ENCODE measurements at regions not wholly inside any gene's neighbourhood (a gene's known extent, or its start where the extent isn't known, plus 50 kb on each side); places are given as distances from the start of the nearest gene placed in this dataset.

DNA sequence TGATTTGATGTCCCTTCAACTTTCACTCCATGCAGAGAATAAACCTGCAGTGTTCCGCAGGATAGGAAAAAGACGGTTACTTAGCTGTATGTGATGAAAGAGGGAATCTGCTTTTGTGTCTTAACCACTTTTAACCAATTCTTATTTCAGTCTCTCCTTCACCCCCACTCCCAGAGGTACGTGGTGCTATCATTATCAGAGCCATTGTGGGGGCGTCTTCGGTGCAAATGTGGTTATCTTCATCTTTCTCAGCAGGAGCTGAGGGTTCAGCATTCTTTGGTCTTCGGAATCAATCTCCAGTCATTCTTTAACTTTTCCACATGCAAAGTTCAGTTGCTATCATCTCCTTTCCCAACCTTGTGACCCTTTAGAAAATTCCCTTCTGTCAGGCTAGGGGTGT is 219.9 kb upstream of the LYZL1 start:
- TF ChIP-seq, protein P1, sequence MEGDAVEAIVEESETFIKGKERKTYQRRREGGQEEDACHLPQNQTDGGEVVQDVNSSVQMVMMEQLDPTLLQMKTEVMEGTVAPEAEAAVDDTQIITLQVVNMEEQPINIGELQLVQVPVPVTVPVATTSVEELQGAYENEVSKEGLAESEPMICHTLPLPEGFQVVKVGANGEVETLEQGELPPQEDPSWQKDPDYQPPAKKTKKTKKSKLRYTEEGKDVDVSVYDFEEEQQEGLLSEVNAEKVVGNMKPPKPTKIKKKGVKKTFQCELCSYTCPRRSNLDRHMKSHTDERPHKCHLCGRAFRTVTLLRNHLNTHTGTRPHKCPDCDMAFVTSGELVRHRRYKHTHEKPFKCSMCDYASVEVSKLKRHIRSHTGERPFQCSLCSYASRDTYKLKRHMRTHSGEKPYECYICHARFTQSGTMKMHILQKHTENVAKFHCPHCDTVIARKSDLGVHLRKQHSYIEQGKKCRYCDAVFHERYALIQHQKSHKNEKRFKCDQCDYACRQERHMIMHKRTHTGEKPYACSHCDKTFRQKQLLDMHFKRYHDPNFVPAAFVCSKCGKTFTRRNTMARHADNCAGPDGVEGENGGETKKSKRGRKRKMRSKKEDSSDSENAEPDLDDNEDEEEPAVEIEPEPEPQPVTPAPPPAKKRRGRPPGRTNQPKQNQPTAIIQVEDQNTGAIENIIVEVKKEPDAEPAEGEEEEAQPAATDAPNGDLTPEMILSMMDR (conservative IDR thresholded peaks at IDR 0.05; ENCODE audit: low read depth) = no peak
- CTCF ChIA-PET = interaction anchor here (0.6 kb wide), 1 partner anchor 320 kb away, joined by 4 read pairs; no protein-coding TSS in a partner anchor
- no peak overlapping the region for H3K27ac ChIP-seq
- no peak for DNase-seq (ENCODE audit: low spot score)
- POLR2A ChIA-PET (ENCODE audit: low non-redundant PET) = no interaction called here

DNA sequence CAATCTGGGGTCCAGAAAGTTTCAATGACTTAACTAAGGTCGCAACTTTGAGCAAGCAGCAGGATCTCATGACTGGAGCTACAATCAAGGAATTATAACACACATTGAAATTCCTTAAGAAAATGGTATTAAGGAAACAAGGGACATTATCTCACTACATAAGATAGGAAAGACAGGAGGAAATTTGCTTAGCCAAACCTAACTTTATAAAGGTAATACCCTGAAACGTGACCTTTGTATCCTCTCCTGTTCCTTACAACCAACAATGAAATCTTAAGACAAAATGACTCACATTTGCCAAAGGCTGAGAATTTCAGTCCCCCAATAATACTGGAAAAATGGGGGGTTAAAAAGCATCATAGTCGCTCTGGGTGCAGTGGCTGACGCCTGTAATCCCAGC is 218.9 kb upstream of the LYZL1 start:
- TF ChIP-seq, protein P1 (conservative IDR thresholded peaks at IDR 0.05; ENCODE audit: low read depth) = no peak
- POLR2A ChIA-PET (ENCODE audit: low non-redundant PET) = no interaction called here
- no peak for DNase-seq (ENCODE audit: low spot score)
- H3K27ac ChIP-seq = no peak overlapping the region
- CTCF ChIA-PET = no interaction called here

DNA sequence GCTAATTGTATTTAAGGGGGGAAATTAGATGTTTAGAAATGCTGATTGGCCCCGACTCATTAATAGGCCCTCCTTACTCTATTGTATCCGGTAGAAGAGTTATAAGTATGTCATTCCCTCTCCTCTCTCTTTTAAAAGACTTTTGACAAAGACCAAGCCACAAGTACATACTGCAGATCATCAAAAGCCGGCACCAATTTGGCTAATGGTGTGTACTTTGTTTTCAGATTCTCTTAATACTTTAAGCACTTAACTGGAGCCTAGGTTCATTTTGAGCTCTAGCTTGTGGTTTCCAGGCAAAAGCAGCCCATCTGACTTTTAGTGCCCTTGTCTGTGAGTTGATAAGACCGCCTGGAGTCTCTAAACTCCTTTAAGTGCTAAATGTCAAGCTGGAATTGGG is 210.0 kb upstream of the LYZL1 start:
- TF ChIP-seq, protein P1 (conservative IDR thresholded peaks at IDR 0.05; ENCODE audit: low read depth) = no peak
- no peak overlapping the region for H3K27ac ChIP-seq
- POLR2A ChIA-PET (ENCODE audit: low non-redundant PET) = no interaction called here
- CTCF ChIA-PET = no interaction called here
- DNase-seq (ENCODE audit: low spot score) = no peak

DNA sequence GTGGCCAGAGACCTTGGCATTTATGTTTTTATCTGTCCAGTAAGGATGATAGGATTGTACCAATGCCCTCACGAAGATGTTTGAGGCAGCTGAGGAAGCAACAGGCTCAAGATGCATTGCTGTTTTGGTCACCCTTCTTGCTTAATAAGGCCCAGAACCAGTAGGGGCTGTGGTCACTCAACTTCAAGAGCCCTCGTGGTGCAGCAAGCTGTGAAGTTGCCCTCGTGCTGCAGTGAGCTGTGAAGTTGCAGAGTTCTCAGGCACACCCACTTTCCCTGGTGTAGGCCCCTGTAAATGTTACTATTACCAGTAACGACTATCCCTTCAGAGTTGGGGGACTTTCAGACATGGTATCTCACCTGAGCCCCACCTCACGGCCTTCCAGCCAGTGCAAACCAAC is 207.6 kb upstream of the LYZL1 start:
- ChIA-PET CTCF (no interaction called here), POLR2A (ENCODE audit: low non-redundant PET) (no interaction called here)
- DNase-seq (ENCODE audit: low spot score) = no peak
- H3K27ac ChIP-seq = no peak overlapping the region
- TF ChIP-seq, protein P1 (conservative IDR thresholded peaks at IDR 0.05; ENCODE audit: low read depth) = no peak

DNA sequence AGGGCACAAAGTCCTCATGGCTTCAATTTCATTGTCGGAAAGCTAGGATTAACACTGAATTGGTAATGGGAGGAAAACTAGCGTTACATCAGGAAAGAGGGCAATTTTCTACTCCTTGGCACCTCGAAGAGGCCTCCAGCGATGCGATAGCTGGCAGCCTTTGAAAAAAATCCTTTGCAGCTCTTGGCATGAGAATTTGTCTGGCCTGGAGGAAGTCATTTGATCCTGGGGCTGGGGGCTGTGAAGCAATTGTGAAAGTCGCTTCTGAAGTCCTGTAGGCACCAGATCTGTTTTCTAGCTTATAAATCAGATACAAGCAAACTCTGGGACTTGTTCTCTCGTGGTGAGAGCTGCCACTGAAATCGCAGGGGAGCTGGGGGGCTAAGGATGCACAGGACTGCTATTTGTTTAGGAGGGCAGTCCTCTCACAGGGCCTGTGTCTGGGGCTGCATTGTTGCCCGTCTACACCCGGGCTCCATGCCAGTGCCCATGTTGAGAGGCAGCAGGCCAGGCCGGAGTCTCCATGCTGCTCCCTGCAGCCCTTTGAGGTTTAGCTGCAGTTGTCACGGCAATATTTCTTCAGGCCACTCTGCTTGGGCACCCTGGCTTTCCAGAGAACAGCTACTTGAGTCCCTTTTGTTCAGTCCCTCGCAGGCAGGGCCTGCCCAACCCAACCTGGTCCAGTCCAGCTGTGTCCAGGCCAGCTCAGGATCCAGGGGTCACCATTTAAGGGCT is 206.8 kb upstream of the LYZL1 start:
- TF ChIP-seq, protein P1 (conservative IDR thresholded peaks at IDR 0.05; ENCODE audit: low read depth) = no peak
- CTCF ChIA-PET = interaction anchor here (0.7 kb wide), 1 partner anchor 121 kb away, joined by 3 read pairs; no protein-coding TSS in a partner anchor

DNA sequence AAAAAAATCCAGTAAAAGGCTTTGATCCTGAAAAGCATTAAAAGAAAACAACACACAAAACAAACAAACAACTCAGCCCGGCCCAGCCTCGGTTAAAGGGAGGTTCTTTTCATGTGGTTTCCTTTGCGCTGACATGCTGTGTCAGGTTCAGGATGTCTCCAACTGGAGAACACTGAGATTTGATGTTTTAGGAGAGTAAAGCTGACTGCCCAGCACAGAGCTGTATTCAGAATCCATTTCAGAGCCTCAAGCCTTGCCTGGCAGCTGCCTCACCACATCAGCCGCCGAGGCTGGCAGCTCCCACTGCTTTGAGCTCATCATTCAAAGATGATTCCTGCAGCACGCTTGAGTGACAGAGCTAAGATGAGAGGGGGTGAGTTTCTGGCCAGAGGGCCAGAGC is 205.8 kb upstream of the LYZL1 start:
- TF ChIP-seq, protein P1 (conservative IDR thresholded peaks at IDR 0.05; ENCODE audit: low read depth) = no peak
- no peak for DNase-seq (ENCODE audit: low spot score)
- no peak overlapping the region for H3K27ac ChIP-seq
- ChIA-PET POLR2A (ENCODE audit: low non-redundant PET) (no interaction called here), CTCF (no interaction called here)

More for the DNA sequence above, 206.8 kb upstream of the LYZL1 start:
- DNase-seq (ENCODE audit: low spot score) = no peak
- POLR2A ChIA-PET (ENCODE audit: low non-redundant PET) = no interaction called here
- H3K27ac ChIP-seq = no peak overlapping the region
